B cell (primary cell): ENCODE measurements at regions not wholly inside any gene's neighbourhood (a gene's known extent, or its start where the extent isn't known, plus 50 kb on each side); places are given as distances from the start of the nearest gene placed in this dataset.

Source experiments
- ATAC-seq: fragments of 200-7000 bp; cut with Tn5 transposase; one replicate; pipeline ENCODE4 v1.10.0; 2021; ENCODE audit warnings: low read depth, mild to moderate bottlenecking, moderate number of reproducible peaks, moderate library complexity
- CTCF ChIA-PET: fragments of 350-600 bp; sonication (Branson Sonifier 250); formaldehyde crosslinking; loops from one replicate; lab custom pipeline; 2021; ENCODE audit warnings: antibody characterized with exemption, inconsistent platforms; lab: Charles Lee
- POLR2A ChIA-PET: fragments of 350-600 bp; sonication (Branson Sonifier 250); formaldehyde crosslinking; loops from one replicate; lab custom pipeline; 2021; ENCODE audit warnings: antibody characterized with exemption; lab: Charles Lee
- DNase-seq: peaks from one replicate; pipeline ENCODE4 v3.0.0; 2013
- H2AFZ ChIP-seq: 2 replicates; pipeline ENCODE4 v1.6.1; 2012; ENCODE audit warnings: mild to moderate bottlenecking, low read depth, low read length; ENCODE audit not compliant: insufficient read depth, poor library complexity, severe bottlenecking
- H3K27ac ChIP-seq, 2 donors: 1 replicate in 1 of 2; 2 replicates in 1 of 2; pipeline ENCODE4 v1.5.1; 2012 to 2013; ENCODE audit warnings: low read length in 2 of 2, mild to moderate bottlenecking in 2 of 2, moderate library complexity in 1 of 2
- H3K27me3 ChIP-seq, 4 experiments: fragments of 200-600 bp in 1 of 4; sonication (generic) in 1 of 4; replicated peaks in 1 of 4; 1 replicate in 2 of 4; 2 replicates in 2 of 4; pipeline versions ENCODE4 v1.6.1 to v1.7.0; 2013 to 2016; ENCODE audit warnings: low read length in 3 of 4, mild to moderate bottlenecking in 2 of 4, mixed read lengths in 1 of 4, moderate library complexity in 1 of 4; ENCODE audit not compliant: insufficient read depth in 4 of 4, control insufficient read depth in 3 of 4; ENCODE audit errors: control extremely low read depth in 1 of 4
- H3K36me3 ChIP-seq, 2 experiments: replicated peaks in 1 of 2; 1 replicate in 1 of 2; 2 replicates in 1 of 2; pipeline versions ENCODE4 v1.6.1 to v1.7.1; 2013; ENCODE audit warnings: low read length in 1 of 2; ENCODE audit not compliant: insufficient read depth in 2 of 2, control insufficient read depth in 1 of 2; ENCODE audit errors: control extremely low read depth in 1 of 2, extremely low read depth in 1 of 2
- H3K4me1 ChIP-seq, 2 donors: fragments of 200-600 bp in 1 of 2; sonication (generic) in 1 of 2; 1 replicate in 1 of 2; 2 replicates in 1 of 2; pipeline versions ENCODE4 v1.5.1 to v1.6.1; 2013 to 2017; ENCODE audit warnings: low read length in 2 of 2; ENCODE audit not compliant: control insufficient read depth in 2 of 2, insufficient read depth in 2 of 2
- H3K4me2 ChIP-seq: replicated peaks from 2 replicates; pipeline ENCODE3; 2012; ENCODE audit warnings: mild to moderate bottlenecking, low read depth, low read length; ENCODE audit not compliant: poor library complexity, severe bottlenecking
- H3K4me3 ChIP-seq, 5 experiments: fragments of 200-600 bp in 1 of 5; sonication (generic) in 1 of 5; 1 replicate in 3 of 5; 2 replicates in 2 of 5; pipeline versions ENCODE4 v1.5.1 to v1.7.0; 2011 to 2016; ENCODE audit warnings: low read length in 4 of 5, mild to moderate bottlenecking in 4 of 5, low read depth in 2 of 5, control low read depth in 1 of 5, moderate library complexity in 1 of 5; ENCODE audit not compliant: insufficient read depth in 1 of 5; ENCODE audit errors: control extremely low read depth in 1 of 5, extremely low read depth in 1 of 5
- H3K79me2 ChIP-seq: fragments of 200-600 bp; sonication (generic); one replicate; pipeline ENCODE4 v1.6.0; 2016; ENCODE audit warnings: low read length; ENCODE audit not compliant: control insufficient read depth, insufficient read depth
- H3K9ac ChIP-seq: fragments of 200-600 bp; sonication (generic); 2 replicates; pipeline ENCODE4 v1.6.1; 2017; ENCODE audit warnings: mild to moderate bottlenecking, low read length, moderate library complexity
- H3K9me3 ChIP-seq, 3 donors: one replicate each; pipeline versions ENCODE4 v1.6.1 to v1.7.1; 2013; ENCODE audit warnings: low read length in 2 of 3; ENCODE audit not compliant: control insufficient read depth in 2 of 3, insufficient read depth in 1 of 3; ENCODE audit errors: control extremely low read depth in 1 of 3
- H4K20me1 ChIP-seq: 2 replicates; pipeline ENCODE4 v1.6.0; 2012; ENCODE audit warnings: mild to moderate bottlenecking, low read length; ENCODE audit not compliant: insufficient read depth, control insufficient read depth, poor library complexity, severe bottlenecking
- H3K27ac Mint-ChIP-seq: one replicate; pipeline ENCODE4 v1.8.0; 2021; ENCODE audit warnings: mixed read lengths
- H3K27me3 Mint-ChIP-seq: one replicate; pipeline ENCODE4 v1.8.0; 2021; ENCODE audit warnings: mixed read lengths
- H3K4me1 Mint-ChIP-seq: one replicate; pipeline ENCODE4 v1.8.0; 2021; ENCODE audit warnings: mixed read lengths
- H3K4me3 Mint-ChIP-seq: one replicate; pipeline ENCODE4 v1.8.0; 2021; ENCODE audit warnings: mixed read lengths
- H3K9me3 Mint-ChIP-seq: one replicate; pipeline ENCODE4 v1.8.0; 2022; ENCODE audit warnings: mixed read lengths; ENCODE audit not compliant: insufficient read depth
- EZH2 ChIP-seq: IDR thresholded peaks from 2 replicates; pipeline ENCODE4 v1.6.1; 2012; ENCODE audit warnings: borderline replicate concordance, low read depth, mild to moderate bottlenecking, moderate library complexity, low read length; ENCODE audit not compliant: insufficient read depth, poor library complexity, severe bottlenecking
- WGBS: methylation state at CpG from one replicate; pipeline ENCODE4 v1.1.5; 2013; ENCODE audit warnings: missing lambda C conversion rate; ENCODE audit not compliant: insufficient coverage; 5-methylcytosine and 5-hydroxymethylcytosine counted together
- intact Hi-C: fragments of 100-400 bp; cut with micrococcal nuclease; formaldehyde crosslinking; loops from one replicate; pipeline ENCODE4 v1.10.0; 2022
- TF ChIP-seq, protein P1 (sequence below): fragments of 200-600 bp; IDR thresholded peaks from one replicate; pipeline ENCODE4 v1.8.0; 2022; ENCODE audit warnings: antibody characterized with exemption, mild to moderate bottlenecking

DNA sequence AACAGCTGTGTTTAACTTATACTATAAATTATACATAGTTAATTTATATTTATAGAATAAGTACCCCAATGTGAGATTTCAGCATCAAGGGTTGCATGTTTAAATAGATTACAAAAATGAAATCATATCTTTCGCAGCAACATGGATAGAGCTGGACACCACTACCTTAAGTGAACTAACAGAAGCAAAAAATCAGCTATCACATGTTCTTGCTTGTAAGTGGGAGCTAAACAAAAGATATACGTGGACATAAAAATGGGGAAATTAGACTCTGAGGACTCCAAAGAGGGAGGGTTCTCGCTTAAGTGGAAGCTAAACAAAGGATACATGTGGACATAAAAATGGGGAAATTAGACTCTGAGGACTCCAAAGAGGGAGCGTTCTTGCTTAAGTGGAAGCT lies 626.5 kb upstream of the DPPA4 start:
- ATAC-seq = no peak
- intact Hi-C loops = no loop called here
- DNase-seq = no peak
- no peaks in the 10 kb centered on the region for H3K9me3 Mint-ChIP-seq
- Histone ChIP-seq H3K4me2 (no peak overlapping the region), H3K9me3 (no peaks in the 10 kb centered on the region), H3K27ac (no peak overlapping the region), H3K4me3 (no peak overlapping the region), H4K20me1 (no peaks in the 10 kb centered on the region), H3K79me2 (no peaks in the 10 kb centered on the region), H3K4me1 (no peaks in the 10 kb centered on the region), H3K9ac (no peak overlapping the region), H2AFZ (no peak overlapping the region), H3K27me3 (no peaks in the 10 kb centered on the region), H3K36me3 (no peaks in the 10 kb centered on the region)
- 52% methylated on average over 2 of the region's 4 CpGs for WGBS
- H3K4me1 Mint-ChIP-seq = no peaks in the 10 kb centered on the region
- TF ChIP-seq, protein P1, sequence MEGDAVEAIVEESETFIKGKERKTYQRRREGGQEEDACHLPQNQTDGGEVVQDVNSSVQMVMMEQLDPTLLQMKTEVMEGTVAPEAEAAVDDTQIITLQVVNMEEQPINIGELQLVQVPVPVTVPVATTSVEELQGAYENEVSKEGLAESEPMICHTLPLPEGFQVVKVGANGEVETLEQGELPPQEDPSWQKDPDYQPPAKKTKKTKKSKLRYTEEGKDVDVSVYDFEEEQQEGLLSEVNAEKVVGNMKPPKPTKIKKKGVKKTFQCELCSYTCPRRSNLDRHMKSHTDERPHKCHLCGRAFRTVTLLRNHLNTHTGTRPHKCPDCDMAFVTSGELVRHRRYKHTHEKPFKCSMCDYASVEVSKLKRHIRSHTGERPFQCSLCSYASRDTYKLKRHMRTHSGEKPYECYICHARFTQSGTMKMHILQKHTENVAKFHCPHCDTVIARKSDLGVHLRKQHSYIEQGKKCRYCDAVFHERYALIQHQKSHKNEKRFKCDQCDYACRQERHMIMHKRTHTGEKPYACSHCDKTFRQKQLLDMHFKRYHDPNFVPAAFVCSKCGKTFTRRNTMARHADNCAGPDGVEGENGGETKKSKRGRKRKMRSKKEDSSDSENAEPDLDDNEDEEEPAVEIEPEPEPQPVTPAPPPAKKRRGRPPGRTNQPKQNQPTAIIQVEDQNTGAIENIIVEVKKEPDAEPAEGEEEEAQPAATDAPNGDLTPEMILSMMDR = no peak
- TF ChIP-seq EZH2 = no peak
- H3K27ac Mint-ChIP-seq = no peak overlapping the region
- H3K27me3 Mint-ChIP-seq = no peaks in the 10 kb centered on the region
- ChIA-PET CTCF (no interaction called here), POLR2A (no interaction called here)
- no peak overlapping the region for H3K4me3 Mint-ChIP-seq

DNA sequence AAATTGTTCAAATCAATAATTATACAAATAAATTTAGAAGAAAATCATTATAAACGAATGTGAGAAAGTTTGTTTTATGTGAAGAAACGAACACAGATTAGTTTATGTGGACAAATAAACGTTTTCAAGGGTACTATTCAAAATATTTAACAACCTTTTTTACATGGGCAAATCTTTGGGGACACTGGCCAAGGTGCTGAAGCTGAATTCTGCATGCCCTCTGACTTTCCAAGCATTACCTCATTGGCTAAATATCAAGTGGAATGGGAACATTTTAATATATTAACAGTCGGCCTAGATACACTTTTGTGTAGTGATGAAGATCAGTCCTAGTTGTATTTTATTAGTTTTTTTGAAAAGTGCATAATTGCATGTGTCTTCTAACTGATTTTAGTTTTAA lies 636.4 kb upstream of the DPPA4 start:
- intact Hi-C loops = no loop called here
- no peaks in the 10 kb centered on the region for H3K79me2 ChIP-seq
- H3K9me3 Mint-ChIP-seq = no peaks in the 10 kb centered on the region
- ChIA-PET CTCF (no interaction called here), POLR2A (no interaction called here)
- H3K36me3 ChIP-seq = no peaks in the 10 kb centered on the region
- H3K4me2 ChIP-seq = no peak overlapping the region
- no peak overlapping the region for H3K9ac ChIP-seq
- no peaks in the 10 kb centered on the region for H4K20me1 ChIP-seq
- H3K27ac ChIP-seq = no peak overlapping the region
- no peaks in the 10 kb centered on the region for H3K4me1 ChIP-seq
- DNase-seq (no peak), ATAC-seq (no peak)
- H3K4me1 Mint-ChIP-seq = no peaks in the 10 kb centered on the region
- WGBS = no CpG with 5 or more reads among the region's 4 CpGs
- no peak overlapping the region for H2AFZ ChIP-seq
- H3K4me3 Mint-ChIP-seq = no peak overlapping the region
- no peak overlapping the region for H3K27ac Mint-ChIP-seq
- TF ChIP-seq, protein P1 = no peak
- TF ChIP-seq EZH2 = no peak
- H3K9me3 ChIP-seq = peaks cover 0 to 4% (median 0%) of the 10 kb centered on the region in 3 donors
- no peaks in the 10 kb centered on the region for H3K27me3 Mint-ChIP-seq
- H3K4me3 ChIP-seq = no peak overlapping the region
- H3K27me3 ChIP-seq = no peaks in the 10 kb centered on the region
